ENCODE measurements at regions not wholly inside any gene's neighbourhood (a gene's known extent, or its start where the extent isn't known, plus 50 kb on each side); places are given as distances from the start of the nearest gene placed in this dataset.

GRCh38 chr18:78671551-78671950 lies 308.1 kb upstream of the SALL3 start:
- no peak for DNase-seq (ENCODE audit: low read depth)

GRCh38 chr18:78672862-78673446 lies 306.7 kb upstream of the SALL3 start:
- DNase-seq (ENCODE audit: low read depth), result no peak

GRCh38 chr18:78673516-78674321 lies 305.9 kb upstream of the SALL3 start:
- DNase-seq (ENCODE audit: low read depth), result no peak

- DNase-seq (ENCODE audit: low read depth), result no peak
Observed at GRCh38 chr18:78675231-78675630, 304.4 kb upstream of the SALL3 start.

- no peak for DNase-seq (ENCODE audit: low read depth)
Observed at GRCh38 chr18:78676622-78677482, 302.8 kb upstream of the SALL3 start.

GRCh38 chr18:78677483-78678317 lies 301.9 kb upstream of the SALL3 start:
- no peak for DNase-seq (ENCODE audit: low read depth)

GRCh38 chr18:78678318-78678695 lies 301.3 kb upstream of the SALL3 start:
- DNase-seq (ENCODE audit: low read depth), result no peak

GRCh38 chr18:78679031-78679430 lies 300.6 kb upstream of the SALL3 start:
- no peak for DNase-seq (ENCODE audit: low read depth)

GRCh38 chr18:78679613-78680260 lies 299.9 kb upstream of the SALL3 start:
- no peak for DNase-seq (ENCODE audit: low read depth)

- DNase-seq (ENCODE audit: low read depth), result no peak
Observed at GRCh38 chr18:78681396-78681795, 298.2 kb upstream of the SALL3 start.

- no peak for DNase-seq (ENCODE audit: low read depth)
Observed at GRCh38 chr18:78681934-78682333, 297.7 kb upstream of the SALL3 start.

GRCh38 chr18:78682716-78683115 lies 296.9 kb upstream of the SALL3 start:
- no peak for DNase-seq (ENCODE audit: low read depth)

- no peak for DNase-seq (ENCODE audit: low read depth)
Observed at GRCh38 chr18:78683191-78684010, 296.2 kb upstream of the SALL3 start.

- no peak for DNase-seq (ENCODE audit: low read depth)
Observed at GRCh38 chr18:78685250-78685979, 294.2 kb upstream of the SALL3 start.

- no peak for DNase-seq (ENCODE audit: low read depth)
Observed at GRCh38 chr18:78685980-78686530, 293.6 kb upstream of the SALL3 start.

GRCh38 chr18:78686976-78687685 lies 292.5 kb upstream of the SALL3 start:
- no peak for DNase-seq (ENCODE audit: low read depth)

GRCh38 chr18:78687736-78688135 lies 291.9 kb upstream of the SALL3 start:
- no peak for DNase-seq (ENCODE audit: low read depth)

GRCh38 chr18:78688249-78688648 lies 291.4 kb upstream of the SALL3 start:
- DNase-seq (ENCODE audit: low read depth), result no peak

- DNase-seq (ENCODE audit: low read depth), result no peak
Observed at GRCh38 chr18:78688916-78689315, 290.7 kb upstream of the SALL3 start.

Data from forelimb muscle (tissue), 1 donor.